Adipocyte (in vitro differentiated cells): ENCODE measurements at regions not wholly inside any gene's neighbourhood (a gene's known extent, or its start where the extent isn't known, plus 50 kb on each side); places are given as distances from the start of the nearest gene placed in this dataset.
"Not testable (repeated sequence)": the region's sequence is repeated elsewhere in the genome, so short reads cannot be mapped to it uniquely, and the experiment has no call there.

Experiments
- DNase-seq: peaks from one replicate; pipeline ENCODE4 v3.0.0-alpha.2; 2015; ENCODE audit warnings: low read depth
- H3K27me3 ChIP-seq: replicated peaks from 2 replicates; pipeline ENCODE4 v1.7.0; 2013; ENCODE audit warnings: mild to moderate bottlenecking, low read length, moderate library complexity; ENCODE audit not compliant: control insufficient read depth, insufficient read depth
- H3K36me3 ChIP-seq: 2 replicates; pipeline ENCODE4 v1.7.0; 2013; ENCODE audit warnings: low read length, mild to moderate bottlenecking, moderate library complexity; ENCODE audit not compliant: control insufficient read depth, insufficient read depth, severe bottlenecking
- H3K4me1 ChIP-seq: 2 replicates; pipeline ENCODE4 v1.7.0; 2013; ENCODE audit warnings: mild to moderate bottlenecking, low read length, moderate library complexity; ENCODE audit not compliant: control insufficient read depth, insufficient read depth
- H3K4me3 ChIP-seq: 2 replicates; pipeline ENCODE4 v1.7.0; 2013; ENCODE audit warnings: mild to moderate bottlenecking, low read length, moderate library complexity
- H3K9ac ChIP-seq: 2 replicates; pipeline ENCODE4 v1.7.0; 2013; ENCODE audit warnings: mild to moderate bottlenecking, low read length, moderate library complexity
- H3K9me3 ChIP-seq: 2 replicates; pipeline ENCODE4 v1.7.0; 2013; ENCODE audit warnings: mild to moderate bottlenecking, low read length, moderate library complexity; ENCODE audit not compliant: control insufficient read depth

DNA sequence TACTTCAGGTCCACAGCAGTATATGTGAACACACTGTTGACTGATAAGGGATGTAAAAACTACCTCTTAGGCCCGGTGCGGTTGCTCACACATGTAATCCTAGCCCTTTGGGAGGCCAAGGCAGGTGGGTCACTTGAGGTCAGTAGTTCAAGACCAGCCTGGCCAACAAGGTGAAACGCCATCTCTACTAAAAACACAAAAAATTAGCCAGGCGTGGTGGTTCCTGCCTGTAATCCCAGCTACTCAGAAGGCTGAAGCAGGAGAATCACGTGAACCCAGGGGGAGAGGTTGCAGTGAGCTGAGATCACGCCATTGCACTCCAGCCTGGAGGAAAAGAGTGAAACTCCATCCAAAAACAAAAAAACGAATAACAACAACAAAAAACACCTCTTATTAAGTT lies 194.6 kb upstream of the KCNMB2 start:
- Histone ChIP-seq H3K4me1 (peaks cover 24% of the 10 kb centered on the region), H3K9ac (peak overlapping the region; percentile 63), H3K9me3 (no peaks in the 10 kb centered on the region), H3K36me3 (no peaks in the 10 kb centered on the region), H3K4me3 (no peak overlapping the region), H3K27me3 (no peaks in the 10 kb centered on the region)
- DNase-seq: no peak

DNA sequence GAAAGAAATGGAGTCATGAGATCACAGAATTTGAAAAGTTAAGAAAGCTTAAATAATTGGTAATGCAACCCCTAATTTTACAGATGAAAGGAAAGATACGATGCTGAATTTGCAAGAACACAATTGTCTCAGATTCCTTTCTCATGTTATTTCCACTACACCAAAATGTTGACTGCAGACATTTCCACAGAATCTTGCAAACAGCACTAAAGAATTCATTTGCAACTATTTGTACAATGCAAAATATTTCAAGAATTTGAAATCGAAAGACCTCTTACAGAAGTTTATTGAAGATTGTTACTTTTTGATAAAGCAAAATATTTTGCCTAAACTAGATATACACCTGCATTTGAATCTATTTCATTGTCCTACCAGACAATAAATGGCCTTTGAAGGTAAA lies 194.1 kb upstream of the KCNMB2 start:
- peak; percentile 24 for DNase-seq
- no peak overlapping the region for H3K4me3 ChIP-seq
- H3K9ac ChIP-seq: peak overlapping the region; percentile 63
- H3K9me3 ChIP-seq: no peaks in the 10 kb centered on the region
- H3K4me1 ChIP-seq: peaks cover 24% of the 10 kb centered on the region
- no peaks in the 10 kb centered on the region for H3K36me3 ChIP-seq
- H3K27me3 ChIP-seq: no peaks in the 10 kb centered on the region

DNA sequence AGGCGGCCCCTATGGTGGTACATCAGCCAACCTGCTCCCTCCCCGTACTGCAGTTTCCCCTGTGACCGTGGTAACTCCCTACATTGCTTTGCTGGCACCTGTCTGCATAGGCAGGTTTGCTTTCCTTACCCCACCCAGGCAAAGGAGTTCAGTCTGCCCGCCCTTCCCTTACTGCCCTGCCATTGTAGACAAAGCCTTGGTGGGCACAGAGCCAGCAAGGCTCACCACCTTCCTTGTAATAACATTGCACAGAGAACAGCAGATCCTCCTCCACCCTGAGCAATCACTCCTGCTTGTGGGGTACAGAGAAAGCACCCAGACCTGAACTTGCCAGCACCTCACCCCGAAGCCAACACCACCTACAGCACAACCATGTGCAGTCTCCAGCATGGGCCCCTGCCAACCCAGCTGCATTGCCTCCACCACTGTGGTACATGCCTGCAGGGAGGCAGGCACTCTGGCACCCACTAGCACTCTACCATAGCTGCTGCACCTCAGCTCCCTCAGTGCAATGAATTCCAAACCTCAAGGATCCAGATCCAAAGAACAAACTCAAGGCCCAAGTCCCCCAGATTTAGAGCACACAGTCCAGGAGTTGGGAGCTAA lies 192.7 kb upstream of the KCNMB2 start:
- Histone ChIP-seq H3K4me3 (no peak overlapping the region), H3K4me1 (peaks cover 24% of the 10 kb centered on the region), H3K36me3 (no peaks in the 10 kb centered on the region), H3K27me3 (no peaks in the 10 kb centered on the region), H3K9me3 (no peaks in the 10 kb centered on the region), H3K9ac (no peak overlapping the region)
- DNase-seq: no peak

DNA sequence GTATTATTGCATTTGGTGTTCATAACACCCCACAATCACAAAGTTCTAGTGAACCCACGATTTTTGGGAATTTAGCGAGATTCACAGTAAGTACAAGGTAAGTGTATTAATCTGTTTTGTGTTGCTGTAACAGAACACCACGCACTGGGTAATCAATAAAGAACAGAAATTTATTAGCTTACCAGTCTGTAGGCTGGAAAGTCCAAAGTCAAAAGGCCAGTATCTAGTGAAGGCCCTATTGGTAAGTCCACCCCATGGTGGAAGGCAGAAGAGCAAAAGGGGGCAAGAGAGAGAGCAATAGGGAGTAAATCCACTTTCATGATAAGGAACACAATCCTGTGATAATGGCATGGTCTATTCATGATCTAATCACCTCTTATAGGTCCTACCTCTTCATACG lies 190.3 kb upstream of the KCNMB2 start:
- no peak overlapping the region for H3K9ac ChIP-seq
- peaks cover 33% of the 10 kb centered on the region for H3K4me1 ChIP-seq
- H3K27me3 ChIP-seq: no peaks in the 10 kb centered on the region
- H3K4me3 ChIP-seq: no peak overlapping the region
- H3K9me3 ChIP-seq: peaks cover 4% of the 10 kb centered on the region
- no peak for DNase-seq
- H3K36me3 ChIP-seq: no peaks in the 10 kb centered on the region

DNA sequence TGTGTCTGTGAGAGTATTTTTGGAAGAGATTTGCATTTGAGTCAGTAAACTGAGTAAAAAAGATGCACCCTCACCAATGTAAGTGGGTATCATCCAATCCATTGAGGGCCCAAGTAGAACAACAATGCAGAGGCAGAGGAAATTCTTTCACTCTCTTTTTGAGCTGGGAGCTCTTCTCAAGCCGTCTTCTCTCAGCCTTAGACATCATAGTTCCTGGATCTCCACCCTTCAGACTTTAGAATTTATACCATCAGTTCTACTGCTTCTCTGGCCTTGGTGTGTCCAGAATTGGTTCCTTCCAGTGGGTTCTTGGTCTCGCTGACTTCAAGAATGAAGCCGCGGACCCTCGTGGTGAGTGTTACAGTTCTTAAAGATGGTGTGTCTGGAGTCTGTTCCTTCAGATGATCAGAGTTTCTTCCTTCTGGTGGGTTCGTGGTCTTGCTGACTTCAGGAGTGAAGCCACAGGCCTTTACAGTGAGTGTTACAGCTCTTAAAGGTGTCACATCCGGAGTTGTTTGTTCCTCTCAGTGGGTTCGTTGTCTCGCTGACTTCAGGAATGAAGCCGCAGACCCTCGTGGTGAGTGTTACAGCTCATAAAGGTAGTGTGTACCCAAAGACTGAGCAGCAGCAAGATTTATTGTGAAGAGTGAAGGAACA lies 187.5 kb upstream of the KCNMB2 start:
- H3K27me3 ChIP-seq, H3K36me3 ChIP-seq, H3K9ac ChIP-seq, H3K4me3 ChIP-seq, H3K9me3 ChIP-seq, DNase-seq: not testable (repeated sequence)
- peaks cover 38% of the 10 kb centered on the region for H3K4me1 ChIP-seq

DNA sequence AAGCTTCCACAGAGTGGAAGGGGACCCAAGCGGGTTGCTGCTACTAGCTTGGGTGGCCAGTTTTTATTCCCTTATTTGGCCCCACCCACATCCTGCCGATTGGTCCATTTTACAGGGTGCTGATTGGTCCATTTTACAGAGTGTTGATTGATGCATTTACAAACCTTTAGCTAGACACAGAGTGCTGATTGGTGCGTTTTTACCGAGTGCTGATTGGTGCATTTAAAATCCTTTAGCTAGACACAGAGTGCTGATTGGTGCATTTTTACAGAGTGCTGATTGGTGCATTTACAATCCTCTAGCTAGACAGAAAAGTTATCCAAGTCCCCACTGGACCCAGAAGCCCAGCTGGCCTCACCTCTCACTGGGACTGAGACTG lies 187.0 kb upstream of the KCNMB2 start:
- DNase-seq, H3K9ac ChIP-seq, H3K36me3 ChIP-seq, H3K4me3 ChIP-seq, H3K27me3 ChIP-seq, H3K9me3 ChIP-seq: not testable (repeated sequence)
- peaks cover 41% of the 10 kb centered on the region for H3K4me1 ChIP-seq

DNA sequence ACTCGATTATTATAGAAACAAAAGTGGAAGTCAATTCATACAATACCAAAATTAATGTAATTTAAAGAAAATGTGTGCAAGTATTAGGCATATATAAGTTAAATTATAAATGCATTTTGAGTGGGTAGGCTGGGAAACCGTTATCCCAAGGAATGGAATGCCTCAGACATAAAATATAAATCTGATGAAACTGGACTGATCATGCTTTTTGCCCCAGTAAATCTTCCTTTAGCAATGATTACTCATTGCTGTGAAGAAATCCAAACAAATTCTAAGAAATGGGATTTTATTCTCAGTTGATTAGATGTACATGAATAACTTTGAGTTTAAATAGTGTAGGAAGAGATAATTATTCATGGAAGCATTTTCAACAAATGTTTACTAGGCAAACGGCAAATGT lies 185.5 kb upstream of the KCNMB2 start:
- Histone ChIP-seq H3K36me3 (no peaks in the 10 kb centered on the region), H3K9ac (peak overlapping the region; percentile 78), H3K27me3 (no peaks in the 10 kb centered on the region), H3K9me3 (peaks cover 4% of the 10 kb centered on the region), H3K4me3 (peak overlapping the region; percentile 51), H3K4me1 (peaks cover 41% of the 10 kb centered on the region)
- peak; percentile 62 for DNase-seq

DNA sequence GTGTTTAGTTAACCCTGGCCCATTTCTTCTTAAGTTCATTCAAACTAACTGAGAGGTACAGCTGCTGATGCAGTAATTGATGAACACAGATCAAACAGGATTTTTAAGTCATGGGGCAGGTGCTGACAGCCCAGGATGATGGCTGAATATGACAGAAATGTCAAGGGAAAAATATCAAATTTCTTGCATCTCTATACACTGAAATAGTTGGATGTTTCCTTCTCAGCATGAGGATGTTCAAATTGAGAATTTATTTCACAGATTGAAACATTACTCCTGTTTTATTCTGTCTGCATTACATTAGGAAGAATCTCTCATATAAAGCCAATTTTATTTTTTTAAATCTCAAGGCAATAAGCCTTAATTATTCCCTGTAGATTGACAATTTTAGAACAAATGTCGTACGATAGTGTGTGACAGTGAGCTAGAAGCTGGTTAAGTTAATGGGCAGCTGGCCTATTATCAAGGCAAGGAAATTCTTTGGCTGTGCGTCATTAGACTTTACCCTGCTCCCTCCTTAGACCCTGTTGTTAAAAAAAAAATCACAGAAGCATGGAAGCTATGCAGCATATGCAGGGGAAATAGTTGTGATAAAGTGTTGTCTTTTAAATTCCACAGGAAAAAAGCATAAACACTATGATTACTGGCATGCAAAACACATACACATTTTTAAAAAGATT lies 183.8 kb upstream of the KCNMB2 start:
- Histone ChIP-seq H3K4me3 (peak overlapping the region; percentile 15), H3K9me3 (peaks cover 4% of the 10 kb centered on the region), H3K4me1 (peaks cover 41% of the 10 kb centered on the region), H3K36me3 (no peaks in the 10 kb centered on the region), H3K9ac (peak overlapping the region; percentile 78), H3K27me3 (no peaks in the 10 kb centered on the region)
- DNase-seq: peak; percentile 87

DNA sequence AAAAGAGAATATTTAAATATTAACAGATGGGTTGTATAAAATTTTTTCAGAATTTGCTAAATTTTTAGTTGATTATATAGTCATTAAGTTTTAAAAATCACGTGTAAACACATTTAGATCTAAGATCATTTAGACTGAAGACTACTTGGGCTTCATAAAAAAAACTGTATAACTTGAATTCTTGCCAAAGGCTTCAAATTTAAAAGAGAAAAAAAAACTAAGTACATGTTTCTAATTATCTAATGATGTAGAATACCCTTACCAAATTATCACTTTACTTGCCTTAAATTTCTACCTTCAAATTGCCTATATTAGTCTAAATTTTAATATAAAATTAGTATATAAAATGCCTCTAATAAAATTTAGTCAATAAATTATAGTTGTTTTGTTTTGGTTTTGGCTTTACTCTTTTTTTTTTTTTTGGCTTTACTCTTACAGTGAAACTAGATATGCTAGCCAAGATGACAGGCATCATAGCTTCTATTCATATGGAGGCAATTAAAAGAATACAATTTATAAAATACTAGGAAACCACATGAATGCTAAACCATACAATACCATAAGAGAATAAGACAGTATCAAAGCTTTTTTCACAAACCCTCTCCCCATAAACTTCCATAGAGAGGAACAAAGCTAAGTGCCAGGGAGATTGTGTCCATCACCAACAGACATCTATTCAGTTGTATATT lies 183.1 kb upstream of the KCNMB2 start:
- H3K4me1 ChIP-seq: peaks cover 41% of the 10 kb centered on the region
- H3K4me3 ChIP-seq: peak overlapping the region; percentile 15
- no peaks in the 10 kb centered on the region for H3K27me3 ChIP-seq
- no peaks in the 10 kb centered on the region for H3K36me3 ChIP-seq
- H3K9ac ChIP-seq: peak overlapping the region; percentile 78
- DNase-seq: peak; percentile 75
- peaks cover 4% of the 10 kb centered on the region for H3K9me3 ChIP-seq

DNA sequence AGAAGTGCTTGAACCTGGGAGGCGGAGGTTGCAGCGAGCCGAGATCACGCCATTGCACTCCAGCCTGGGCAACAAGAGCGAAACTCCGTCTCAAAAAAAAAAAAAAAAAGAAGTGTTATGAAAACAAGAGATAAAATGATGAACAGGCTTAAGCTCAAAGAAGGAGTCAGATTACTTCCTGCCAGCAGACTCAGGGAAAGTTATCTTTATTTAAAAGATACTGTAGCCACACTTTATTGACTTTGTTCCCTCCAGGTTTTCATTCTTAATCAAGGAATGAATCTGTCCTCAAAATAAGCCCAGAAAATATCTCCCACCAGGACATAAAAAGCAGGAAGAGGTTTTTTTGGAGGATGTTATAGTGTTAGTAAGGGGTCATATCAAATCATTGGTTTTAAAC lies 176.5 kb upstream of the KCNMB2 start:
- DNase-seq: no peak
- Histone ChIP-seq H3K9me3 (peaks cover 12% of the 10 kb centered on the region), H3K4me3 (no peak overlapping the region), H3K36me3 (no peaks in the 10 kb centered on the region), H3K9ac (no peak overlapping the region), H3K27me3 (no peaks in the 10 kb centered on the region), H3K4me1 (no peaks in the 10 kb centered on the region)

DNA sequence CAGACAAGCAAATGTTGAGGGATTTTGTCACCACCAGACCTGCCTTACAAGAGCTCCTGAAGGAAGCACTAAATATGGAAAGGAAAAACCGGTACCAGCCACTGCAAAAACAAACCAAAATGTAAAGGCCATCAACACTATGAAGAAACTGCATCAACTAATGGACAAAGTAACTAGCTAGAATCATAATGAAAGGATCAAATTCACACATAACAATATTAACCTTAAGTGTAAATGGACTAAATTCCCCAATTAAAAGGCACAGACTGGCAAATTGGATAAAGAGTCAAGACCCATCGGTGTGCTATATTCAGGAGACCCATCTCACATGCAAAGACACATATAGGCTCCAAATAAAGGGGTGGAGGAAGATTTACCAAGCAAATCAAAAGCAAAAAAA lies 173.2 kb upstream of the KCNMB2 start:
- H3K4me1 ChIP-seq, H3K27me3 ChIP-seq, H3K36me3 ChIP-seq, H3K4me3 ChIP-seq, H3K9ac ChIP-seq, DNase-seq: not testable (repeated sequence)
- peaks cover 12% of the 10 kb centered on the region for H3K9me3 ChIP-seq
